GM13976 (cell line): ENCODE measurements at regions not wholly inside any gene's neighbourhood (a gene's known extent, or its start where the extent isn't known, plus 50 kb on each side); places are given as distances from the start of the nearest gene placed in this dataset.

Experiments used
- DNase-seq: peaks from one replicate; pipeline ENCODE4 v3.0.0; 2012; ENCODE audit warnings: low spot score
- CTCF ChIP-seq: IDR thresholded peaks from 2 replicates; pipeline ENCODE4 v1.5.1; 2012; ENCODE audit warnings: borderline replicate concordance, mild to moderate bottlenecking; ENCODE audit not compliant: insufficient read depth; ENCODE audit errors: extremely low read depth, missing control alignments, control extremely low read depth
- in situ Hi-C: fragments of 300-500 bp; cut with MboI; formaldehyde crosslinking; loops from one replicate; pipeline ENCODE4 v1.12.0; 2022; ENCODE audit warnings: low sequenced_read_pairs, mixed read lengths, inconsistent platforms; ENCODE audit not compliant: unreplicated experiment

GRCh38 chr2:38129987-38130386, 54.0 kb upstream of the CYP1B1 start:
- TF ChIP-seq CTCF, result no peak
- DNase-seq, result no peak
- in situ Hi-C loops, result no loop called here

DNA sequence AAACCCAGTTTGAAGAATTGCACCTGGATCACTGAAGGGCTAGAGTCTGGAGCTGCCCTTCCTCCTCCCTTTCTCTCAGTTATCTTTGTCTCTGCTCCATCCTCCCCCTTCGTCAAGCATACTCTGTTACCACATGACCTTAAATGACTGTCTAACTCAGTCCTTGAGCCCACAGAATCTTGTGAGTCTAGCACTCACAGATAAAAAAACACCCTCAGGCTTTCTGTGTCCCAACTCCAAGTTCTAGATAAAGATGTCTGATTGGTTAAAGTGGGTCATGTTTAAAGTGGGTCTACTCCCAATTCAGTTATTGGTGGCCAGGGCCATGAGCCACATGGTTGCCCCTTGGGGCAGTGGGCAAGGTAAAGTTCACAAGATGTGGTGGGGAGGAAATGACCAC, 53.5 kb upstream of the CYP1B1 start:
- no peak for TF ChIP-seq CTCF
- DNase-seq, result no peak
- in situ Hi-C loops, result no loop called here

- in situ Hi-C loops, result no loop called here
- peak; percentile 50 for DNase-seq
- TF ChIP-seq CTCF, result no peak
Measured at GRCh38 chr2:38128653-38129052, 52.7 kb upstream of the CYP1B1 start.

GRCh38 chr2:38127277-38127676, 51.3 kb upstream of the CYP1B1 start:
- in situ Hi-C loops, result no loop called here
- no peak for TF ChIP-seq CTCF

DNA sequence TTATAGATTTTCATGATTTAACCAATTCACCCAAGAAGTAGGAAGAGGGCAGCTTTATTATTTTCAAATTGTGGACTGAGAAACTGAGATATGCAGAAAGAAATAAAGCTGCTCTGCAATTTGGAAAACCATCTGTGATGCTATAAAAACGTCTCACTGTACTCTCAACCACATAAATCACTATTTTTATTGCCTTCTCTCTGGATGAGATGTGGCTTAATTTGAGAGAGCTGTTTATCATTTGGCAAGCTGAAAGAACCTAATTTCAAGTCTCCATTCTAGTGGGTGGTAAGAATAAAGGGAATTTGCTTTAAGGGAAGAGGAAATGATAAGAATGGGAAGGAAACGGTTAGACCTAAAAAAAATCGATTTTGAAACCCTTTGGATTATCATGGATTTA, 49.9 kb upstream of the CYP1B1 start:
- in situ Hi-C loops, result no loop called here
- no peak for DNase-seq
- no peak for TF ChIP-seq CTCF

More at GRCh38 chr2:38127277-38127676, 51.3 kb upstream of the CYP1B1 start:
- DNase-seq, result no peak
